HL-60 (cell line): ENCODE measurements at regions not wholly inside any gene's neighbourhood (a gene's known extent, or its start where the extent isn't known, plus 50 kb on each side); places are given as distances from the start of the nearest gene placed in this dataset.

Experiments
- CTCF ChIP-seq: IDR thresholded peaks from one replicate; pipeline ENCODE4 v1.5.1; 2011; ENCODE audit warnings: low read length, control low read depth, inconsistent platforms; ENCODE audit not compliant: insufficient read depth
- GABPA ChIP-seq: IDR thresholded peaks from 2 replicates; pipeline ENCODE4 v1.6.1; 2012; ENCODE audit warnings: low read depth
- POLR2AphosphoS5 ChIP-seq: IDR thresholded peaks from 2 replicates; pipeline ENCODE4 v1.6.1; 2012; ENCODE audit warnings: low read depth
- REST ChIP-seq: IDR thresholded peaks from 2 replicates; pipeline ENCODE4 v1.6.1; 2012; ENCODE audit warnings: low read depth; ENCODE audit not compliant: insufficient replicate concordance
- SPI1 ChIP-seq: IDR thresholded peaks from 2 replicates; pipeline ENCODE4 v1.6.1; 2012; ENCODE audit warnings: low read depth, mild to moderate bottlenecking, borderline replicate concordance

- TF ChIP-seq REST (no peak), CTCF (no peak), POLR2AphosphoS5 (no peak), GABPA (no peak), SPI1 (no peak)
Measured at GRCh38 chr9:28774433-28775235, 1201.4 kb upstream of the C9orf72 start.
